Ishikawa (cell line): ENCODE measurements at regions not wholly inside any gene's neighbourhood (a gene's known extent, or its start where the extent isn't known, plus 50 kb on each side); places are given as distances from the start of the nearest gene placed in this dataset.

Experiments used
- CEBPB ChIP-seq: IDR thresholded peaks from 2 replicates; pipeline ENCODE4 v1.6.1; 2012
- CREB1 ChIP-seq: IDR thresholded peaks from 2 replicates; pipeline ENCODE4 v1.6.1; 2012; ENCODE audit warnings: low read depth
- EGR1 ChIP-seq: IDR thresholded peaks from 2 replicates; pipeline ENCODE4 v1.6.1; 2012
- EP300 ChIP-seq: IDR thresholded peaks from 2 replicates; pipeline ENCODE4 v1.6.1; 2012; ENCODE audit warnings: borderline replicate concordance
- FOXM1 ChIP-seq: IDR thresholded peaks from 2 replicates; pipeline ENCODE4 v1.6.1; 2012; ENCODE audit warnings: low read depth, borderline replicate concordance
- NFIC ChIP-seq: IDR thresholded peaks from 2 replicates; pipeline ENCODE4 v1.6.1; 2012
- RAD21 ChIP-seq: IDR thresholded peaks from 2 replicates; pipeline ENCODE4 v1.6.1; 2012; ENCODE audit warnings: low read depth
- TAF1 ChIP-seq: IDR thresholded peaks from 2 replicates; pipeline ENCODE4 v1.6.1; 2012; ENCODE audit warnings: low read depth, mild to moderate bottlenecking
- TCF12 ChIP-seq: IDR thresholded peaks from 2 replicates; pipeline ENCODE4 v1.6.1; 2012; ENCODE audit warnings: low read depth
- TEAD4 ChIP-seq: IDR thresholded peaks from 2 replicates; pipeline ENCODE4 v1.6.1; 2012
- YY1 ChIP-seq: IDR thresholded peaks from 2 replicates; pipeline ENCODE4 v1.6.1; 2012; ENCODE audit warnings: low read depth
- ZBTB7A ChIP-seq: IDR thresholded peaks from 2 replicates; pipeline ENCODE4 v1.6.1; 2012; ENCODE audit warnings: low read depth
- TF ChIP-seq, protein P1 (sequence below): IDR thresholded peaks from 2 replicates; pipeline ENCODE4 v1.6.1; 2012
- TF ChIP-seq, protein P2 (sequence below): IDR thresholded peaks from 2 replicates; pipeline ENCODE4 v1.6.1; 2012
- TF ChIP-seq, protein P3 (sequence below): IDR thresholded peaks from 2 replicates; pipeline ENCODE4 v1.6.1; 2012; ENCODE audit warnings: low read depth, mild to moderate bottlenecking

DNA sequence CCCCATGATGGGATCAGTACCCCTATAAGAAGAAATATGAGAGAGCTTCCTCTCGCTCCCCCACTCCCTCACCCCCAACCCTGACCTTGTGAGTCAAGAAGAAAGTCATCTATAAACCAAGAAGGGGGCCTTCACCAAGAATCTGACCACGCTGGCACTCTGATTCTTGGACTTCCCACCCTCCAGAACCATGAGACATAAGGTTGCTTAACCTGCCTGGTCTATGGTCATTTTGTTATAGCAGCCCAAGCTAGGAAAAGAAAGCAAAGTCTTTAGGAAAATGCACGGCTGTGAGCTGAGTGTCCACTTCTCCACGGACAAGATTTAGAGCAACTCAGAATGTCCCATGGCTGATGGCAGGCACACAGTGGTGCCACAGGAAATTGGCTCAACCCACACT lies 333.5 kb downstream of the SOX9 start:
- no peak for TF ChIP-seq EP300
- TF ChIP-seq CEBPB, result no peak
- TF ChIP-seq FOXM1, result no peak
- no peak for TF ChIP-seq ZBTB7A
- TF ChIP-seq, protein P1, sequence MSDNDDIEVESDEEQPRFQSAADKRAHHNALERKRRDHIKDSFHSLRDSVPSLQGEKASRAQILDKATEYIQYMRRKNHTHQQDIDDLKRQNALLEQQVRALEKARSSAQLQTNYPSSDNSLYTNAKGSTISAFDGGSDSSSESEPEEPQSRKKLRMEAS, result no peak
- TF ChIP-seq CREB1, result no peak
- no peak for TF ChIP-seq RAD21
- TF ChIP-seq TEAD4, result no peak
- TF ChIP-seq YY1, result no peak
- TF ChIP-seq, protein P2, sequence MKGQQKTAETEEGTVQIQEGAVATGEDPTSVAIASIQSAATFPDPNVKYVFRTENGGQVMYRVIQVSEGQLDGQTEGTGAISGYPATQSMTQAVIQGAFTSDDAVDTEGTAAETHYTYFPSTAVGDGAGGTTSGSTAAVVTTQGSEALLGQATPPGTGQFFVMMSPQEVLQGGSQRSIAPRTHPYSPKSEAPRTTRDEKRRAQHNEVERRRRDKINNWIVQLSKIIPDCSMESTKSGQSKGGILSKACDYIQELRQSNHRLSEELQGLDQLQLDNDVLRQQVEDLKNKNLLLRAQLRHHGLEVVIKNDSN, result no peak
- TF ChIP-seq TCF12, result no peak
- TF ChIP-seq NFIC, result no peak

DNA sequence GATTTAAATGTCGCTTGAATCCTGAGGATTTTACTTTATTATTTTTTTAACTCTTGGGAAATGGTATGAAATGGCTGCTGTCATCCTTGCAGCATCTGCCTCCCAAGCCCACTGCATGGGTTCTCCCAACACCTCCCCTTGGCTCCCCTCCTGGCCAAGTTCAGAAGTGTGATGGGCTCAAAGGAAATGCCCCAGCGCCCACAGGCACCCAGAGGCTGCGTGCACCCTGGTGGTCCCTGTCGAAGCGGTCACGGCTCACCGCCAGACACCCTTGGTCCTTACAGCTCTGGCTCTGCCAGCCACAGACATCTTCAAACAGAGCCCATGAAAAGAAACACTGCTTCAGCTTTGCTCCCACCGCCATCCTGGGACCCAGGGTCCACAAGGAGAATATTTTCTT lies 334.7 kb downstream of the SOX9 start:
- TF ChIP-seq EP300, result no peak
- no peak for TF ChIP-seq CEBPB
- no peak for TF ChIP-seq EGR1
- TF ChIP-seq TEAD4, result no peak
- TF ChIP-seq, protein P2, result no peak
- no peak for TF ChIP-seq NFIC
- no peak for TF ChIP-seq FOXM1

DNA sequence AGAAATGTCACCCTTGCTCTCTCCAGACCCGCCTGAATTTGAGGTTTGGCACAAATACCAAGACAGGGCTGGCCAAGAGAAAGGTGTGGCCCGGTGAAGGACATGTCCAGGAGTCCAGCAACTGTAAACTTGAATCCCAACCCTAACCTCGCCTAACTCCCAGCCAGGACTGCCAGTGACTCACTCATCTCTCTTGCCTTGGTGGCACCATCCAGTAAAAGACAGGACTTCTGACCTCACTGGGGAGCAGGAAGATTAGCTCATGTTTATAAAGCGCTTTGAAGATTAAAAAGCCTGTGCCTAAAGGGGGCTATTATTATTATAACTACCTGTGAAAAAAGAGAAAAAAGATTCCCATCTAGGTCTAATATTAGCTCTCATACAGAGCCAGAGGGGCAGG lies 335.3 kb downstream of the SOX9 start:
- TF ChIP-seq, protein P2, result no peak; the same call in 1 of the 2 replicates
- TF ChIP-seq CREB1 (no peak), YY1 (no peak), ZBTB7A (no peak), FOXM1 (no peak), EP300 (0 out of 2 replicates have a peak, but pooled peaks have one; percentile 10), EGR1 (no peak), RAD21 (peak; percentile 11; the same call in 1 of the 2 replicates), TAF1 (no peak), TCF12 (0 out of 2 replicates have a peak, but pooled peaks have one; percentile 23), TEAD4 (0 out of 2 replicates have a peak, but pooled peaks have one; percentile 6), NFIC (peak; percentile 50), CEBPB (no peak)
- TF ChIP-seq, protein P1, result no peak; the same call in 1 of the 2 replicates
- TF ChIP-seq, protein P3, sequence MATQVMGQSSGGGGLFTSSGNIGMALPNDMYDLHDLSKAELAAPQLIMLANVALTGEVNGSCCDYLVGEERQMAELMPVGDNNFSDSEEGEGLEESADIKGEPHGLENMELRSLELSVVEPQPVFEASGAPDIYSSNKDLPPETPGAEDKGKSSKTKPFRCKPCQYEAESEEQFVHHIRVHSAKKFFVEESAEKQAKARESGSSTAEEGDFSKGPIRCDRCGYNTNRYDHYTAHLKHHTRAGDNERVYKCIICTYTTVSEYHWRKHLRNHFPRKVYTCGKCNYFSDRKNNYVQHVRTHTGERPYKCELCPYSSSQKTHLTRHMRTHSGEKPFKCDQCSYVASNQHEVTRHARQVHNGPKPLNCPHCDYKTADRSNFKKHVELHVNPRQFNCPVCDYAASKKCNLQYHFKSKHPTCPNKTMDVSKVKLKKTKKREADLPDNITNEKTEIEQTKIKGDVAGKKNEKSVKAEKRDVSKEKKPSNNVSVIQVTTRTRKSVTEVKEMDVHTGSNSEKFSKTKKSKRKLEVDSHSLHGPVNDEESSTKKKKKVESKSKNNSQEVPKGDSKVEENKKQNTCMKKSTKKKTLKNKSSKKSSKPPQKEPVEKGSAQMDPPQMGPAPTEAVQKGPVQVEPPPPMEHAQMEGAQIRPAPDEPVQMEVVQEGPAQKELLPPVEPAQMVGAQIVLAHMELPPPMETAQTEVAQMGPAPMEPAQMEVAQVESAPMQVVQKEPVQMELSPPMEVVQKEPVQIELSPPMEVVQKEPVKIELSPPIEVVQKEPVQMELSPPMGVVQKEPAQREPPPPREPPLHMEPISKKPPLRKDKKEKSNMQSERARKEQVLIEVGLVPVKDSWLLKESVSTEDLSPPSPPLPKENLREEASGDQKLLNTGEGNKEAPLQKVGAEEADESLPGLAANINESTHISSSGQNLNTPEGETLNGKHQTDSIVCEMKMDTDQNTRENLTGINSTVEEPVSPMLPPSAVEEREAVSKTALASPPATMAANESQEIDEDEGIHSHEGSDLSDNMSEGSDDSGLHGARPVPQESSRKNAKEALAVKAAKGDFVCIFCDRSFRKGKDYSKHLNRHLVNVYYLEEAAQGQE, result no peak

DNA sequence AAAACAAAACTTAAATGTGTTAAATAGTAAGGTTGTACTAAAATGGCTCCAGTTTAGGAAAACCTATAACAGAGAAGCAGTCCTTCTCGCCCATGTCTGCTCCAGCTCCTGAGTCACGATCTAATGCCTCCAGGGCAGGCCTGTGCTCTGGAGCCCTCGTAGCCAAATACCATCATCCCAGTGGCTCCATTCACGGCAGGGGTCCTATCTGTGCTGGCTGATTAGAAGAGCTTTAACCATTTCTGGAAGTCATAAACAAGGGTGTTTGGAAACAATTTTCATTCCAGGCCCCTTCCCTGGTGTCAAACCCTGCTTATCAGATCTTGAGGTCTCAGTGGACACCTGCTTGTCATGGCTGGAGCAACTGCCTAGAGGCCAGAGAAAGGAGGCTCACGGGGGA lies 336.9 kb downstream of the SOX9 start:
- TF ChIP-seq EGR1, result no peak
- no peak for TF ChIP-seq EP300
- TF ChIP-seq FOXM1, result no peak
- TF ChIP-seq NFIC, result no peak
- no peak for TF ChIP-seq YY1
- TF ChIP-seq ZBTB7A, result no peak
- TF ChIP-seq, protein P2, result no peak
- no peak for TF ChIP-seq RAD21
- no peak for TF ChIP-seq CREB1
- no peak for TF ChIP-seq CEBPB
- TF ChIP-seq TEAD4, result no peak
- TF ChIP-seq TAF1, result no peak
- TF ChIP-seq, protein P3, result no peak
- TF ChIP-seq, protein P1, result no peak
- no peak for TF ChIP-seq TCF12

DNA sequence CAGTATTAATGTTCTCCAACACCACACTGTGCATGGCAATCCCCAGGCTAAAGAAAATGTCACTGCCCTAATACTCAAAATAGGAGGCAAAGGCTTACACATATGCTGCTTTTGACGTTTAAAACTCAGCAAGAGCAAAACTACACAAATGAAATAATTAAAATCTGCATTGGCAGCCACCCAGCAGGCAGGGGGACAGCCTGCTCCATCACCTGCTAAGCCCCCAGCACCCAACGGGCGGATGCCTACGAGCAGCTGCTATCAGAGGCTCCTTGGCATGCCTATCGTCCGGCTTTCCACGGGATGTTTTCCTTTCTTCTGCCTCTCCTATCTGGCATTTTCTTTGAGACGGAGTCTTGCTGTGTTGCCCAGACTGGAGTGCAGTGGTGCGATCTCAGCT lies 337.5 kb downstream of the SOX9 start:
- TF ChIP-seq TEAD4, result no peak
- TF ChIP-seq, protein P3, result no peak
- no peak for TF ChIP-seq EGR1
- TF ChIP-seq, protein P1, result no peak
- TF ChIP-seq CREB1, result no peak
- TF ChIP-seq EP300, result no peak
- TF ChIP-seq NFIC, result no peak
- no peak for TF ChIP-seq ZBTB7A
- no peak for TF ChIP-seq FOXM1
- no peak for TF ChIP-seq CEBPB
- no peak for TF ChIP-seq RAD21
- TF ChIP-seq TCF12, result no peak
- TF ChIP-seq, protein P2, result no peak
- TF ChIP-seq TAF1, result no peak
- TF ChIP-seq YY1, result no peak
